IPS-15b (cell line): ENCODE measurements at regions not wholly inside any gene's neighbourhood (a gene's known extent, or its start where the extent isn't known, plus 50 kb on each side); places are given as distances from the start of the nearest gene placed in this dataset.

Source experiments
- H3K27me3 ChIP-seq: one replicate; pipeline ENCODE4 v1.6.1; 2013; ENCODE audit warnings: low read length; ENCODE audit not compliant: control insufficient read depth, insufficient read depth
- H3K36me3 ChIP-seq: one replicate; pipeline ENCODE4 v1.6.1; 2013; ENCODE audit warnings: low read length; ENCODE audit not compliant: control insufficient read depth, insufficient read depth
- H3K4me1 ChIP-seq: one replicate; pipeline ENCODE4 v1.6.1; 2013; ENCODE audit warnings: mild to moderate bottlenecking, low read length; ENCODE audit not compliant: control insufficient read depth, insufficient read depth
- H3K4me3 ChIP-seq: one replicate; pipeline ENCODE4 v1.5.1; 2013; ENCODE audit warnings: low read depth, low read length
- H3K9ac ChIP-seq: one replicate; pipeline ENCODE4 v1.6.1; 2013; ENCODE audit warnings: low read depth, mild to moderate bottlenecking, low read length
- H3K9me3 ChIP-seq: one replicate; pipeline ENCODE4 v1.6.1; 2013; ENCODE audit warnings: mild to moderate bottlenecking, low read length; ENCODE audit not compliant: control insufficient read depth, insufficient read depth

DNA sequence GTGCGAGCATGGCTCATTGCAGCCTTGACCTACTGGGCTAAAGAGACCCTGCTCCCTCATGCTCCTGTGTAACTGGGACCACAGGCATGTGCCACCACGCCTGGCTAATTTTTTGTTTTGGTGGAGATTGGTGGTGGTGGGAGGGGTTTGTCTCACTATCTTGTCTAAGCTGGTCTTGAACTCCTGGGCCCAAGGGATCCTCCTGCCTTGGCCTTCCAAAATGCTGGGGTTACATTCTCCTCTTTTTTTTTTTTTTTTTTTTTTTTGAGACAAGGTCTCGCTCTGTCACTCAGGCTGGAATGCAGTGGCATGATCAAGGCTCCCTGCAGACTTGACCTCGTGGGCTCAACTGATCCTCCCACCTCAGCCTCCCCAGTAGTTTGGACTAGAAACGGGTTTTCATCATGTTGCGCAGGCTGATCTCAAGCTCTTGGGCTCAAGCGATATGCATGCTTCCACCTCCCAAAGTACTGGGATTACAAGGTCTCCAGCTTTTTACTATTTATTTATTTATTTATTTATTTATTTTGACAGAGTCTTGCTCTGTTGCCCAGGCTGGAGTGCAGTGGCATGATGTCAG is 238.3 kb downstream of the MYCN start:
- no peaks in the 10 kb centered on the region for H3K36me3 ChIP-seq
- H3K4me1 ChIP-seq: peaks cover 6% of the 10 kb centered on the region
- H3K4me3 ChIP-seq: no peak overlapping the region
- no peaks in the 10 kb centered on the region for H3K9me3 ChIP-seq
- no peak overlapping the region for H3K9ac ChIP-seq
- no peaks in the 10 kb centered on the region for H3K27me3 ChIP-seq

- H3K36me3 ChIP-seq: no peaks in the 10 kb centered on the region
- H3K4me1 ChIP-seq: peaks cover 6% of the 10 kb centered on the region
- no peak overlapping the region for H3K4me3 ChIP-seq
- H3K27me3 ChIP-seq: no peaks in the 10 kb centered on the region
- H3K9ac ChIP-seq: no peak overlapping the region
- H3K9me3 ChIP-seq: no peaks in the 10 kb centered on the region
These were observed 237.4 kb downstream of the MYCN start for GRCh38 chr2:16177671-16178180.

- peaks cover 6% of the 10 kb centered on the region for H3K4me1 ChIP-seq
- H3K36me3 ChIP-seq: no peaks in the 10 kb centered on the region
- no peaks in the 10 kb centered on the region for H3K27me3 ChIP-seq
- H3K4me3 ChIP-seq: no peak overlapping the region
- no peak overlapping the region for H3K9ac ChIP-seq
- no peaks in the 10 kb centered on the region for H3K9me3 ChIP-seq
These were observed 236.7 kb downstream of the MYCN start for GRCh38 chr2:16176971-16177480.

GRCh38 chr2:16175247-16175825 is 235.0 kb downstream of the MYCN start:
- no peaks in the 10 kb centered on the region for H3K9me3 ChIP-seq

DNA sequence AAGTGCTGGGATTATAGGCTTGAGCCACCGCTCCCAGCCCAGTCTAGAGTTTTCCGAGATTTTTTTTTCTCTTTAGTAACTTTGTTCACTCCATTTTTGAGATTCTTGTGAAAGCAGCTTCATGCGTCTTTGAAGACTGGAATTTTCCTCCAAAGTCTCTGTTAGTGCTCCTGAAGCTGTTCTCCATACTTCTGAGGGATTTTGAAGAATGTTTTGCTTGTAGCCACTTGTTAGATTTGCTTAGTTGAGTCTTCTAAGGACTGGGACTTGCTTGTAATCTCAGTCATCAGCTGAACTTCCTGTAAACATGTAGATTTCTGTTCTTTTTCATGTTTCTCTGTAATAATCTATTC is 234.3 kb downstream of the MYCN start:
- no peak overlapping the region for H3K4me3 ChIP-seq
- H3K27me3 ChIP-seq: no peaks in the 10 kb centered on the region
- peaks cover 2% of the 10 kb centered on the region for H3K4me1 ChIP-seq
- no peaks in the 10 kb centered on the region for H3K36me3 ChIP-seq
- no peak overlapping the region for H3K9ac ChIP-seq
- no peaks in the 10 kb centered on the region for H3K9me3 ChIP-seq

More at GRCh38 chr2:16175247-16175825, 235.0 kb downstream of the MYCN start:
- H3K27me3 ChIP-seq: no peaks in the 10 kb centered on the region
- peaks cover 6% of the 10 kb centered on the region for H3K4me1 ChIP-seq
- no peak overlapping the region for H3K9ac ChIP-seq
- H3K4me3 ChIP-seq: no peak overlapping the region
- H3K36me3 ChIP-seq: no peaks in the 10 kb centered on the region

- H3K9ac ChIP-seq: no peak overlapping the region
- H3K9me3 ChIP-seq: no peaks in the 10 kb centered on the region
- H3K36me3 ChIP-seq: no peaks in the 10 kb centered on the region
- no peak overlapping the region for H3K4me3 ChIP-seq
- H3K4me1 ChIP-seq: no peaks in the 10 kb centered on the region
- no peaks in the 10 kb centered on the region for H3K27me3 ChIP-seq
These were observed 233.7 kb downstream of the MYCN start for GRCh38 chr2:16173893-16174692.

GRCh38 chr2:16172324-16173175 is 232.2 kb downstream of the MYCN start:
- no peak overlapping the region for H3K4me3 ChIP-seq
- no peaks in the 10 kb centered on the region for H3K27me3 ChIP-seq
- no peaks in the 10 kb centered on the region for H3K9me3 ChIP-seq
- H3K36me3 ChIP-seq: no peaks in the 10 kb centered on the region
- no peak overlapping the region for H3K9ac ChIP-seq
- peaks cover 4% of the 10 kb centered on the region for H3K4me1 ChIP-seq

DNA sequence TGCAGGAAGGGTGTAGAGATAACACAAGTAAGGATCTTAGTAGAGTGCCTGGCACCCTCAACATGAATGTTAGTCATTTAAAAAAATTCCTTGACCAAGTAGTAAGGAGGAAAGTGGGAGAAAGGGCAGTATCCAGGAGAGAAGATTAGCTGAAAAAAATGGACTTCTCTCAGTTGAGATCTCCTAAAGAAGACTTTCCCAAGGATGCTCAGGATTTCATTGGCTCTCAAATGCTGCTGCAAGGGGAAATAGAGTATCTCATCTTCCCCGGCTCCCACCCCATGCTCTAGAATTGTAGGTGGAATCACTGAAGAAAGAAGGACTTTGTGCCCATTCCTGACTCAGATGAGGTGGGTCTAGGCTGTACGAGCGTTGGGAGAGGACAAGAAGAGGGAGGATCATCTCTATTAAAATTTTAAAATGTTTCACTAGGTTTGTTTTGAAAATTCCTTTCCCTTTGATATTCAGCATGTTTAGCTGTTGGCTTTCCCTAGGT is 231.1 kb downstream of the MYCN start:
- no peak overlapping the region for H3K9ac ChIP-seq
- no peak overlapping the region for H3K4me3 ChIP-seq
- peaks cover 4% of the 10 kb centered on the region for H3K4me1 ChIP-seq
- no peaks in the 10 kb centered on the region for H3K36me3 ChIP-seq
- H3K27me3 ChIP-seq: no peaks in the 10 kb centered on the region
- H3K9me3 ChIP-seq: no peaks in the 10 kb centered on the region

GRCh38 chr2:16170675-16171424 is 230.5 kb downstream of the MYCN start:
- H3K9me3 ChIP-seq: no peaks in the 10 kb centered on the region
- H3K9ac ChIP-seq: no peak overlapping the region
- H3K36me3 ChIP-seq: no peaks in the 10 kb centered on the region
- H3K27me3 ChIP-seq: no peaks in the 10 kb centered on the region
- peaks cover 4% of the 10 kb centered on the region for H3K4me1 ChIP-seq
- H3K4me3 ChIP-seq: no peak overlapping the region

DNA sequence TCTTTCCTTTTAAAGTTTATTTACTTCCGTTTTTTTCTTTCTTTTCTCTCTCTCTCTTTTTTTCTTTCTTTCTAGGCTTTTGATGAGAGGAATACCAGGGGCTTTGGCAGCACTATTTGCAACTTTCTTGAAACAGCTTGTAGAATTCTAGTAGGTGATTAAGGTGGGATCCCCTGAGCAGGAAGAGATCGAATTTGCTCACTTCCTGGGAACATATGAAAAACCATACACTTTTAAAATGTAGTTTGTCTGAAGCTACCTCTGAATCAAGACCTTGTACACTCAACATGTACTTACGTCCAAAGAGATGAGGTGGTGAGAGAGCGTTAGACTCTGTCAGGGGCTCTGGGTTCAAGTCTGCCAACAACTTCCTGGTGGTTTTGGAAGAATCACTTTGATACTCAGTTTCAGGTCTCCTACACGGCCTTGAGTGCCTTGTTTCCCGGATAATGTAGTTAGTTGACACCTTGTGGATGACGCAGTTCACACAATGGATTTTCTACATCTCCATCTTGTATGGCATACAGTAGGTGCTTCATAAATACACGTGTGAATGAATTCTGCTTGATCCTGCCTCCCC is 229.1 kb downstream of the MYCN start:
- Histone ChIP-seq H3K4me1 (peaks cover 4% of the 10 kb centered on the region), H3K4me3 (no peak overlapping the region), H3K27me3 (no peaks in the 10 kb centered on the region), H3K9me3 (no peaks in the 10 kb centered on the region), H3K36me3 (no peaks in the 10 kb centered on the region), H3K9ac (no peak overlapping the region)
